ENCODE measurements at regions not wholly inside any gene's neighbourhood (a gene's known extent, or its start where the extent isn't known, plus 50 kb on each side); places are given as distances from the start of the nearest gene placed in this dataset.

- no peak for TF ChIP-seq GATA3 (IDR thresholded peaks at IDR 0.05; ENCODE audit: borderline replicate concordance)
- no peak for TF ChIP-seq EP300 (IDR thresholded peaks at IDR 0.05)
- no peak for TF ChIP-seq CBX2 (IDR thresholded peaks at IDR 0.05; ENCODE audit: borderline replicate concordance, low read depth)
- no peak for TF ChIP-seq CHD2 (IDR thresholded peaks at IDR 0.05; ENCODE audit: low read length, partially characterized antibody)
- TF ChIP-seq RARB (CRISPR knock-in tag; IDR thresholded peaks at IDR 0.05), result no peak
- TF ChIP-seq RFX5 (IDR thresholded peaks at IDR 0.05), result no peak
- no peak for TF ChIP-seq JUN (IDR thresholded peaks at IDR 0.05)
- no peak for TF ChIP-seq FOSL2 (IDR thresholded peaks at IDR 0.05)
- no peak for TF ChIP-seq FOSL2 (CRISPR knock-in tag; IDR thresholded peaks at IDR 0.05)
- TF ChIP-seq RCOR1 (IDR thresholded peaks at IDR 0.05; ENCODE audit: low read depth, low read length), result no peak
- no peak for TF ChIP-seq FOSB (CRISPR knock-in tag; IDR thresholded peaks at IDR 0.05)
- no peak for TF ChIP-seq NPAS2 (CRISPR knock-in tag; IDR thresholded peaks at IDR 0.05; ENCODE audit: borderline replicate concordance)
- TF ChIP-seq NR3C1 (IDR thresholded peaks at IDR 0.05), result no peak
- no peak for TF ChIP-seq EHMT2 (IDR thresholded peaks at IDR 0.05; ENCODE audit: low read depth)
- TF ChIP-seq KDM5A (IDR thresholded peaks at IDR 0.05), result no peak
- TF ChIP-seq, protein P1, sequence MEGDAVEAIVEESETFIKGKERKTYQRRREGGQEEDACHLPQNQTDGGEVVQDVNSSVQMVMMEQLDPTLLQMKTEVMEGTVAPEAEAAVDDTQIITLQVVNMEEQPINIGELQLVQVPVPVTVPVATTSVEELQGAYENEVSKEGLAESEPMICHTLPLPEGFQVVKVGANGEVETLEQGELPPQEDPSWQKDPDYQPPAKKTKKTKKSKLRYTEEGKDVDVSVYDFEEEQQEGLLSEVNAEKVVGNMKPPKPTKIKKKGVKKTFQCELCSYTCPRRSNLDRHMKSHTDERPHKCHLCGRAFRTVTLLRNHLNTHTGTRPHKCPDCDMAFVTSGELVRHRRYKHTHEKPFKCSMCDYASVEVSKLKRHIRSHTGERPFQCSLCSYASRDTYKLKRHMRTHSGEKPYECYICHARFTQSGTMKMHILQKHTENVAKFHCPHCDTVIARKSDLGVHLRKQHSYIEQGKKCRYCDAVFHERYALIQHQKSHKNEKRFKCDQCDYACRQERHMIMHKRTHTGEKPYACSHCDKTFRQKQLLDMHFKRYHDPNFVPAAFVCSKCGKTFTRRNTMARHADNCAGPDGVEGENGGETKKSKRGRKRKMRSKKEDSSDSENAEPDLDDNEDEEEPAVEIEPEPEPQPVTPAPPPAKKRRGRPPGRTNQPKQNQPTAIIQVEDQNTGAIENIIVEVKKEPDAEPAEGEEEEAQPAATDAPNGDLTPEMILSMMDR (IDR thresholded peaks at IDR 0.05), result no peak
- TF ChIP-seq HDAC2 (IDR thresholded peaks at IDR 0.05), result no peak
- 60% methylated on average over 1 of the region's 2 CpGs for WGBS (ENCODE audit: missing lambda C conversion rate)
- ChIA-PET CTCF (no interaction called here), POLR2A (no interaction called here)
- Histone ChIP-seq H3K4me3 (no peak overlapping the region), H3K27ac (no peak overlapping the region), H3K9me3 (no peaks in the 10 kb centered on the region), H3K4me2 (no peak overlapping the region), H3K4me1 (no peaks in the 10 kb centered on the region)
- FAIRE-seq, result no peak
- no peak for DNase-seq (ENCODE audit: low read depth in 1 of 2, low spot score in 1 of 2)
- no peak for ATAC-seq
These were observed 92.4 kb downstream of the RTL6 start for GRCh38 chr22:44405661-44406060.

GRCh38 chr22:44404341-44405020 is 91.7 kb upstream of the SHISAL1 start:
- DNase-seq (ENCODE audit: low read depth in 1 of 2, low spot score in 1 of 2), result no peak
- Histone ChIP-seq H3K4me2 (no peak overlapping the region), H3K4me3 (no peak overlapping the region), H3K4me1 (no peaks in the 10 kb centered on the region), H3K27ac (no peak overlapping the region), H3K9me3 (no peaks in the 10 kb centered on the region)
- 54% methylated on average over 8 of the region's 16 CpGs for WGBS (ENCODE audit: missing lambda C conversion rate)
- ChIA-PET POLR2A (no interaction called here), CTCF (no interaction called here)
- no peak for ATAC-seq
- TF ChIP-seq RFX5 (IDR thresholded peaks at IDR 0.05), result no peak
- TF ChIP-seq HOXB13 (CRISPR knock-in tag; IDR thresholded peaks at IDR 0.05; ENCODE audit: low read depth), result no peak
- TF ChIP-seq FOSB (CRISPR knock-in tag; IDR thresholded peaks at IDR 0.05), result no peak
- TF ChIP-seq EP300 (IDR thresholded peaks at IDR 0.05), result no peak
- no peak for TF ChIP-seq MYC (IDR thresholded peaks at IDR 0.05; ENCODE audit: borderline replicate concordance, low read length)
- TF ChIP-seq HOXB5 (CRISPR knock-in tag; IDR thresholded peaks at IDR 0.05), result no peak
- TF ChIP-seq, protein P2, sequence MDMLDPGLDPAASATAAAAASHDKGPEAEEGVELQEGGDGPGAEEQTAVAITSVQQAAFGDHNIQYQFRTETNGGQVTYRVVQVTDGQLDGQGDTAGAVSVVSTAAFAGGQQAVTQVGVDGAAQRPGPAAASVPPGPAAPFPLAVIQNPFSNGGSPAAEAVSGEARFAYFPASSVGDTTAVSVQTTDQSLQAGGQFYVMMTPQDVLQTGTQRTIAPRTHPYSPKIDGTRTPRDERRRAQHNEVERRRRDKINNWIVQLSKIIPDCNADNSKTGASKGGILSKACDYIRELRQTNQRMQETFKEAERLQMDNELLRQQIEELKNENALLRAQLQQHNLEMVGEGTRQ (IDR thresholded peaks at IDR 0.05), result no peak
- TF ChIP-seq, protein P1 (IDR thresholded peaks at IDR 0.05), result no peak
- no peak for TF ChIP-seq CHD2 (IDR thresholded peaks at IDR 0.05; ENCODE audit: low read length, partially characterized antibody)
- TF ChIP-seq PBX3 (IDR thresholded peaks at IDR 0.05), result no peak
- no peak for TF ChIP-seq NFE2L2 (conservative IDR thresholded peaks at IDR 0.05; ENCODE audit: low read length)
- TF ChIP-seq, protein P3, sequence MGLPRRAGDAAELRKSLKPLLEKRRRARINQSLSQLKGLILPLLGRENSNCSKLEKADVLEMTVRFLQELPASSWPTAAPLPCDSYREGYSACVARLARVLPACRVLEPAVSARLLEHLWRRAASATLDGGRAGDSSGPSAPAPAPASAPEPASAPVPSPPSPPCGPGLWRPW (IDR thresholded peaks at IDR 0.05), result no peak
- no peak for TF ChIP-seq RAD21 (conservative IDR thresholded peaks at IDR 0.05 in 1 of 2, IDR thresholded peaks at IDR 0.05 in 1 of 2)
- TF ChIP-seq POLR2AphosphoS2 (conservative IDR thresholded peaks at IDR 0.05; ENCODE audit: low read length), result no peak
- no peak for TF ChIP-seq NR3C1 (IDR thresholded peaks at IDR 0.05)
- TF ChIP-seq TFCP2L1 (CRISPR knock-in tag; IDR thresholded peaks at IDR 0.05), result no peak
- no peak for TF ChIP-seq HDAC2 (IDR thresholded peaks at IDR 0.05)
- no peak for FAIRE-seq
